ENCODE measurements at regions not wholly inside any gene's neighbourhood (a gene's known extent, or its start where the extent isn't known, plus 50 kb on each side); places are given as distances from the start of the nearest gene placed in this dataset.

- Histone ChIP-seq H3K9me1 (ENCODE audit: control insufficient read depth, extremely low read depth, insufficient read depth, low read length) (no peaks in the 10 kb centered on the region), H3K4me3 (ENCODE audit: control insufficient read depth in 2 of 3, extremely low read depth in 1 of 3, insufficient read depth in 2 of 3, low read depth in 1 of 3, low read length in 3 of 3) (no peak overlapping the region), H3K27ac (ENCODE audit: control insufficient read depth, insufficient read depth, low read length) (no peak overlapping the region), H3K9ac (ENCODE audit: control insufficient read depth, extremely low read depth, insufficient read depth, low read length) (no peak overlapping the region), H4K20me1 (ENCODE audit: control insufficient read depth, extremely low read depth, insufficient read depth, low read length) (no peaks in the 10 kb centered on the region), H3K4me1 (ENCODE audit: control insufficient read depth, extremely low read depth, insufficient read depth, low read length) (no peaks in the 10 kb centered on the region), H3K9me3 (ENCODE audit: control insufficient read depth, low read depth, low read length) (no peaks in the 10 kb centered on the region), H3K27me3 (ENCODE audit: control insufficient read depth, extremely low read depth, insufficient read depth, low read length) (no peaks in the 10 kb centered on the region), H3K4me2 (ENCODE audit: control insufficient read depth, extremely low read depth, insufficient read depth, low read depth, low read length) (no peak overlapping the region), H2AFZ (ENCODE audit: control insufficient read depth, low read length) (no peak overlapping the region), H3K79me2 (ENCODE audit: control insufficient read depth, insufficient read depth, low read length) (no peaks in the 10 kb centered on the region), H3K36me3 (ENCODE audit: control insufficient read depth in 2 of 2, extremely low read depth in 1 of 2, insufficient read depth in 2 of 2, low read length in 2 of 2) (no peaks in the 10 kb centered on the region)
- TF ChIP-seq CTCF (optimal IDR thresholded peaks at IDR 0.05 in 1 of 3, IDR thresholded peaks at IDR 0.05 in 1 of 3, conservative IDR thresholded peaks at IDR 0.05 in 1 of 3; ENCODE audit: extremely low read depth in 1 of 3, insufficient read depth in 2 of 3, low read length in 3 of 3) = no peak
- TF ChIP-seq EZH2 (IDR thresholded peaks at IDR 0.05; ENCODE audit: low read length) = no peak
- DNase-seq (ENCODE audit: low read depth, low spot score) (no peak), FAIRE-seq (no peak)
- dilution Hi-C loops (cut with MboI; ENCODE audit: extremely low pct_ligation_motif_present, low sequenced_read_pairs) = no loop called here
These were observed 166.0 kb upstream of the WDR11 start for GRCh38 chr10:120685136-120685535.

GRCh38 chr10:120688928-120689327 lies 162.2 kb upstream of the WDR11 start:
- Histone ChIP-seq H3K9ac (ENCODE audit: control insufficient read depth, extremely low read depth, insufficient read depth, low read length) (no peak overlapping the region), H3K4me2 (ENCODE audit: control insufficient read depth, extremely low read depth, insufficient read depth, low read depth, low read length) (no peak overlapping the region), H3K9me1 (ENCODE audit: control insufficient read depth, extremely low read depth, insufficient read depth, low read length) (no peaks in the 10 kb centered on the region), H3K36me3 (ENCODE audit: control insufficient read depth in 2 of 2, extremely low read depth in 1 of 2, insufficient read depth in 2 of 2, low read length in 2 of 2) (no peaks in the 10 kb centered on the region), H3K9me3 (ENCODE audit: control insufficient read depth, low read depth, low read length) (no peaks in the 10 kb centered on the region), H4K20me1 (ENCODE audit: control insufficient read depth, extremely low read depth, insufficient read depth, low read length) (no peaks in the 10 kb centered on the region), H2AFZ (ENCODE audit: control insufficient read depth, low read length) (no peak overlapping the region), H3K27me3 (ENCODE audit: control insufficient read depth, extremely low read depth, insufficient read depth, low read length) (no peaks in the 10 kb centered on the region), H3K79me2 (ENCODE audit: control insufficient read depth, insufficient read depth, low read length) (no peaks in the 10 kb centered on the region), H3K27ac (ENCODE audit: control insufficient read depth, insufficient read depth, low read length) (no peak overlapping the region), H3K4me1 (ENCODE audit: control insufficient read depth, extremely low read depth, insufficient read depth, low read length) (no peaks in the 10 kb centered on the region), H3K4me3 (ENCODE audit: control insufficient read depth in 2 of 3, extremely low read depth in 1 of 3, insufficient read depth in 2 of 3, low read depth in 1 of 3, low read length in 3 of 3) (no peak overlapping the region)
- dilution Hi-C loops (cut with MboI; ENCODE audit: extremely low pct_ligation_motif_present, low sequenced_read_pairs) = no loop called here
- no peak for DNase-seq (ENCODE audit: low read depth, low spot score)
- FAIRE-seq = no peak
- TF ChIP-seq CTCF (optimal IDR thresholded peaks at IDR 0.05 in 1 of 3, IDR thresholded peaks at IDR 0.05 in 1 of 3, conservative IDR thresholded peaks at IDR 0.05 in 1 of 3; ENCODE audit: extremely low read depth in 1 of 3, insufficient read depth in 2 of 3, low read length in 3 of 3) (no peak), EZH2 (IDR thresholded peaks at IDR 0.05; ENCODE audit: low read length) (no peak)
